Stimulated activated CD4-positive, alpha-beta T cell treated with anti-CD3 and anti-CD28 coated beads, TNF-alpha, amount 100 ng/mL, for 4 hours (primary cell): ENCODE measurements at regions not wholly inside any gene's neighbourhood (a gene's known extent, or its start where the extent isn't known, plus 50 kb on each side); places are given as distances from the start of the nearest gene placed in this dataset.
"Not testable (repeated sequence)": the region's sequence is repeated elsewhere in the genome, so short reads cannot be mapped to it uniquely, and the experiment has no call there.

ENCODE experiments used
- DNase-seq, 3 experiments: peaks; one replicate each; pipeline ENCODE4 v3.0.0-alpha.2; 2020; ENCODE audit warnings: low read depth in 3 of 3

- no peak for DNase-seq
Observed at GRCh38 chr4:10816571-10816970, 132.0 kb upstream of the CLNK start.

GRCh38 chr4:10811991-10812390 is 127.4 kb upstream of the CLNK start:
- DNase-seq = no peak

GRCh38 chr4:10810411-10810810 is 125.8 kb upstream of the CLNK start:
- no peak for DNase-seq

- DNase-seq = no peak
Observed at GRCh38 chr4:10809905-10810304, 125.3 kb upstream of the CLNK start.

GRCh38 chr4:10808591-10808990 is 124.0 kb upstream of the CLNK start:
- DNase-seq = no peak

GRCh38 chr4:10806953-10807645 is 122.5 kb upstream of the CLNK start:
- DNase-seq = no peak

GRCh38 chr4:10803713-10804343 is 119.3 kb upstream of the CLNK start:
- no peak for DNase-seq

- no peak for DNase-seq
Observed at GRCh38 chr4:10787365-10787764, 102.8 kb upstream of the CLNK start.

- no peak for DNase-seq
Observed at GRCh38 chr4:10784621-10785020, 100.1 kb upstream of the CLNK start.

GRCh38 chr4:10783351-10783750 is 98.8 kb upstream of the CLNK start:
- no peak for DNase-seq

- no peak for DNase-seq
Observed at GRCh38 chr4:10781805-10782204, 97.2 kb upstream of the CLNK start.

- not testable (repeated sequence) for DNase-seq
Observed at GRCh38 chr4:10780803-10781202, 96.2 kb upstream of the CLNK start.

GRCh38 chr4:10775132-10775531 is 90.6 kb upstream of the CLNK start:
- not testable (repeated sequence) for DNase-seq

- DNase-seq = no peak
Observed at GRCh38 chr4:10773656-10774055, 89.1 kb upstream of the CLNK start.

- no peak for DNase-seq
Observed at GRCh38 chr4:10773010-10773409, 88.4 kb upstream of the CLNK start.

- DNase-seq = no peak
Observed at GRCh38 chr4:10765386-10765785, 80.8 kb upstream of the CLNK start.

GRCh38 chr4:10762561-10762960 is 78.0 kb upstream of the CLNK start:
- no peak for DNase-seq

- DNase-seq = no peak
Observed at GRCh38 chr4:10761903-10762302, 77.3 kb upstream of the CLNK start.

GRCh38 chr4:10760086-10760485 is 75.5 kb upstream of the CLNK start:
- no peak for DNase-seq

- no peak for DNase-seq
Observed at GRCh38 chr4:10758906-10759305, 74.3 kb upstream of the CLNK start.

GRCh38 chr4:10753856-10754402 is 69.4 kb upstream of the CLNK start:
- no peak for DNase-seq

GRCh38 chr4:10753336-10753735 is 68.8 kb upstream of the CLNK start:
- DNase-seq = no peak

GRCh38 chr4:10750714-10751113 is 66.1 kb upstream of the CLNK start:
- DNase-seq = no peak
